Urothelium cell line (cell line): ENCODE measurements at regions not wholly inside any gene's neighbourhood (a gene's known extent, or its start where the extent isn't known, plus 50 kb on each side); places are given as distances from the start of the nearest gene placed in this dataset.
"Not testable (repeated sequence)": the region's sequence is repeated elsewhere in the genome, so short reads cannot be mapped to it uniquely, and the experiment has no call there.

ENCODE experiments used
- DNase-seq: peaks from one replicate; pipeline ENCODE4 v3.0.0; 2011; ENCODE audit warnings: low spot score, mixed read lengths
- FAIRE-seq: peaks from 2 replicates; lab custom pipeline; 2011; peaks lifted over from hg19 to GRCh38; lab: Jason Lieb, UNC

GRCh38 chr11:127803755-127804154 lies 783.6 kb downstream of the ETS1 start:
- DNase-seq (no peak), FAIRE-seq (no peak)

GRCh38 chr11:127800989-127801688 lies 786.2 kb downstream of the ETS1 start:
- DNase-seq (no peak), FAIRE-seq (no peak)

DNA sequence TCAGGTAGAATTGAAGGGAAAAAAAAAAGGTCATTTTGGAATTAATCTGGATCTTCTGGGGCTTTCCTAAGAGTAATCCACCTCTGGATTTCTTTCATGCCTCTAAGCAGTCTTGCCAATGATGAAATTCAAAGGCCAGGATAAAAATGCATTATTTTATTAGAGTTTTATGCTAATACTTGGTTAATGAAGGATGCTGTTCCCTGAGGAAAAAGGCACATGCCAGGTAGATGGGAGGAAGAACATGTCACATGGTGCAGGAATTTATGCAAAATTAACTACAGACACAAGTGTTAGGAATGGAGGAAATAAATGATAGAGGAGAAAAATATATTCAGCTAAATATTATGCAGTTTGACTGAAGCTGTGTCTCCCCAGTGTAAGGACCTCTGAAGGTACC lies 792.0 kb downstream of the ETS1 start:
- DNase-seq, result no peak
- FAIRE-seq, result no peak

GRCh38 chr11:127791844-127792243 lies 791.3 kb upstream of the KIRREL3 start:
- DNase-seq (no peak), FAIRE-seq (no peak)

GRCh38 chr11:127790592-127790991 lies 790.0 kb upstream of the KIRREL3 start:
- no peak for DNase-seq
- no peak for FAIRE-seq

DNA sequence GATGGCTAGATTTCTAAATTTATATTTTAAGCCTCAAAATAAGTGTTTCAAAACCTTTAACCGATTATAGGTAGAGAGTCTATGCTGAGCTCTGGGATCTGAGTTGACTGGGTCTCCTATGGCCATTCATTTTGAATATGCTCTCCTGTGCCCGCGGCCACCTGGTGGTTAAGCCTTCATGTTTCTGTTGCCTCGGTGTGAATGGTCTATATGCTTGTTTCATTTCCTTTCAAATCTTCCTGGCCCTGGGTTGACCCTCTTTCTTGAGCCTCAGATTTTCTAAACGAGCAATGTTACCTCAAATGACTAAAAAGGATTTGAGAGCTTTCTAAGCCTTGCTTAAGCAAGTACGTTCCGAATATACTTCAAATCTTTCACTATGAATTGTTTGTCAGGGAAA lies 789.4 kb upstream of the KIRREL3 start:
- FAIRE-seq (no peak), DNase-seq (peak; percentile 25)

GRCh38 chr11:127772938-127773337 lies 772.4 kb upstream of the KIRREL3 start:
- FAIRE-seq, DNase-seq: not testable (repeated sequence)

DNA sequence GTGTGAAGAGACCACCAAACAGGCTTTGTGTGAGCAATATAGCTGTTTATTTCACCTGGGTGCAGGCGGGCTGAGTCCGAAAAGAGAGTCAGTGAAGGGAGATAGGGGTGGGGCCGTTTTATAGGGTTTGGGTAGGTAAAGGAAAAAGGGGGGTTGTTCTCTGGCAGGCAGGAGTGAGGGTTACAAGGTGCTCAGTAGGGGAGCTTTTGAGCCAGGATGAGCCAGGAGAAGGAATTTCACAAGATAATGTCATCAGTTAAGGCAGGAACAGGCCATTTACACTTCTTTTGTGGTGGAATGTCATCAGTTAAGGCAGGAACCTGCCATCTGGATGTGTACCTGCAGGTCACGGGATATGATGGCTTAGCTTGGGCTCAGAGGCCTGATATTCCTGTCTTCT lies 768.4 kb upstream of the KIRREL3 start:
- DNase-seq, FAIRE-seq: not testable (repeated sequence)

- no peak for FAIRE-seq
- no peak for DNase-seq
These were observed 766.2 kb upstream of the KIRREL3 start for GRCh38 chr11:127766734-127767133.

- DNase-seq (no peak), FAIRE-seq (no peak)
These were observed 738.3 kb upstream of the KIRREL3 start for GRCh38 chr11:127738771-127739286.

DNA sequence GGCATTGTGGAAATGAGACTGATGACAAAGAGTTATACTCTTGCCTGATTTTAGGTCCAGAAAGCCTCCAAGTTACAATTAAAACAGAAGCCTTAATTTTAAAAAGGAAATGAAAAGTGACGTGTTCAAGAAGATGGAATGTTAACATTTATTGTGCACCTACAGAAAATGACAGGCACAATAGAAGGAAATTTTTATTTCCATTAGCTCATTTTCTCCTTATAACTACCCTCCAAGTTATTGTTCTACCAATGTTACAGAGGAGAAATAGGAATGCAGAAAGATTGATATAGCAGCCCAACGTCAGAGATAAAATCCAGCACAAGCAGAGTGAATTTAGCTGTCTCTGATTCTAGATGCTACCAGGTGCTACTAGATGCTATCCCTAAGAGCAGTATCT lies 736.9 kb upstream of the KIRREL3 start:
- no peak for DNase-seq
- no peak for FAIRE-seq

GRCh38 chr11:127733552-127733951 lies 733.0 kb upstream of the KIRREL3 start:
- FAIRE-seq (no peak), DNase-seq (no peak)

DNA sequence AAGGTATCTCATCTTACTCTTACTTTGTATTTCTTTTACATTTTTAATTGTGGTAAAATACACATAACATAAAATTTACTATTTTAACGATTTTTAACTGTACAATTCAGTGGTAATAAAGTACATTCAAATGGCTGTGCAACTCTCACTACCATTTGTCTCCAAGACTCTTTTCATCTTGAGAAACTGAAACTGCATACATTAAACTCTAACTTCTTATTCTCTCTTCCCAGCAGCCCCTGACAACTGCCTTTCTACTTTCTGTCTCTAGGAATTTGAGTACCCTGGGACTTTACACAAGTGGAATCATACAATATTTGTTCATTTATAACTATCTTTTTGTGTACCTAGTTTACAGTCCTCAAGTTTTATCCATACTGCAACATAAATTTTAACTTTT lies 725.8 kb upstream of the KIRREL3 start:
- DNase-seq (no peak), FAIRE-seq (no peak)

DNA sequence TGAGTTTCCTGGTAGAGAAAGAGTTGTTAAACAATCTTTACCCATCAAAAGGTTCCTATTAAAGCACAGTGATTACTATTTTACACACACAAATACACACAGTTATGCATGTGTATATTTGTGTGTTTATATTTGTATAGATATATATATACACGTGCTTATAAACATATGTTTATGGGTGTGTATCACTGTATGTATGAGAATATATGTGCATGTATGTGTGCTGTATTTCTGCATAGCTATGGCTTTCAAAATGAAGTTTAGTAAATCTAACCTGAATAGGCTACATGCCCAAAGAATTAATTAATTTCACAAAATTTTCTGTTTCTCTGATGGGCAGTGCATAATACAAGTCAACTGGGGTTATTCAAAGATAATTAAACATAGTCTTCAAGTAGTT lies 723.1 kb upstream of the KIRREL3 start:
- DNase-seq (no peak), FAIRE-seq (no peak)

DNA sequence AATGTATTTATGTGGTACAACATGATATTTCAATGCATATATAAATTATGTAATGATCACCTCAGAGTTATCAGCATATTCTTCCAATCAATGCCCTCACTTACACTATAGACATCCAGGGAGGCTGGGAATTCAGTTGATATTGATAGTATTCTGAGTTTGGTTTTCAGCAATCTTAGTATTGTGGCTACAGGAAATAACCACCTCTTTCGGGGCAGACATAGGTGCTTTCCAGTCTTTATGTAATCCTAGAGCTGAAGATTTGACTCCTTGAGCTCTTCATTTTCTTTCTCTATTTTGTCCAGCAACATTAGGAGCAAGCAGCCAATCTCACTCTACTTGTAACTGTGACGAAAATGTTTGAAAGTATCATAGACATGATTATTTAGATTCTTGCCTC lies 712.7 kb upstream of the KIRREL3 start:
- FAIRE-seq, result no peak
- no peak for DNase-seq

DNA sequence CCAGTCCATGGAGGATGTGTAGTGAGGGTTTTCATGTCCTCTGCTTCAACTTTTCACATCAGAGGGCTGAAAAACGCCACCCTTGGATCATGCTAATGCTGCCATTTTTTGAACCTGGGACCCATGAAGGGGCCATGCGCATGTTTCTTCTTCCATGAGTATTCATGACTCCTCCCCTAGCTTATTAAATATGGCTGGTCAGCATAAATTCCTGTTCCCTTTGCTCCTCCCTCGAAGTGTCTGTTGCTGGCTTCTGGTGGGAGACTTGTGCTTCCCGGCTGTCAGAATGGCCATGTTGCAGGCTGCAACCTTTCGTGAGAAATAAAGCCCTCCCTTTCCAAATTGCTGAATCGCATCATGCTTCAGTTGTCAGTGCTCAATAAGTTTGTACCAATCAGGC lies 711.2 kb upstream of the KIRREL3 start:
- no peak for FAIRE-seq
- DNase-seq, result no peak

- FAIRE-seq, result no peak
- no peak for DNase-seq
These were observed 710.3 kb upstream of the KIRREL3 start for GRCh38 chr11:127710831-127711230.

DNA sequence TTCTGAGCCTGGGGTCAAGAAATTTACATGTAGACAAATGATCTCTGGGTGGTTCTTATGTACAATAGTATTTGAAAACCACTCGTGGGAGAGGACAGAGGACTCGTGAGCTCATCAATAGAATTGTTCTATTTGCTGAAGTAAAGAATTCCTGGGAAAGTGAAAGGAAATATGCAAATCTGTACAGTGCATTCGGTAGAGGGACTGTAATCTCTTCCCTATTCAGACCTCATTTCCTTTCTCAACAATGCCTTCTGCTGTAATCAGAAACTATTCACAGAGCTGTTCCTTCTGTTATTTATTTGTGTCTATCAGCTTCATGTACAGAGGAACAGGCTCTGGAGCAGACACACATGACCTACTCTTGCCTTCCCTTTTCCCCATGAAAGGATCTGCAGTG lies 709.4 kb upstream of the KIRREL3 start:
- DNase-seq (no peak), FAIRE-seq (no peak)

- no peak for DNase-seq
- FAIRE-seq, result no peak
These were observed 693.1 kb upstream of the KIRREL3 start for GRCh38 chr11:127693686-127694085.

GRCh38 chr11:127683321-127683720 lies 682.8 kb upstream of the KIRREL3 start:
- DNase-seq (no peak), FAIRE-seq (no peak)

DNA sequence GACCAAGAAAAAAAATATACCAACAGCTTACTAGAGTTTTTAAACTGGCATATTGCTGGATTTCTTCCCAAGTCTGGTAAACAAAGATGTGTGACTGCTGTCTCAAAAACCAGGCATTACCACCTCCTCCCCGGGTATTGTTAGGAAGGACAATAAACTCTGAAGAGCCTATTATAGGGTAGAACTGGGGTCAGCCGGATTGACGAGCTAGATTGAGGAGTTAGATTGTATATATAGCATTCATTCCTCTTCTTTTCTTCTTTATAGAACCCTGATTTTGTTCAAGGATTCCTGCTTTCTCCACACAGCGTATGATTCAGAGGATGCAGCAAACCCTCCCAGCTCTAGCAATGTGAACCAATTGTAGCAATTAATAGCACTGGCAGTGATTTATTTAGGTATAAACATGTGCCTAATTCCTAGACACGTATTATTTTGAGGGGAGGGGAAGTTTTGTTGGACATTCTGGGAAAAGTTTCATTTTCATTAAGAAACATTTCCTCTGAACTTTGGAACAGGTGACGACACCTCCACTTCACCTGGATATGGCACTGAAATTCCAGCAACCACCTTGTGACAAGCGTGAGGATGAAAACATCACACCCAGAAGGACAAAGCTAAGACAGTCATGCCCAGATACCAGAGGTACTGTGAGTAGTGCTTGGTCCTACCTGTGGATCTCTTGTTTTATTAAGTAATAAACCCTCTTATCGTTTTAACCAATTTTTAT lies 679.4 kb upstream of the KIRREL3 start:
- no peak for FAIRE-seq

DNA sequence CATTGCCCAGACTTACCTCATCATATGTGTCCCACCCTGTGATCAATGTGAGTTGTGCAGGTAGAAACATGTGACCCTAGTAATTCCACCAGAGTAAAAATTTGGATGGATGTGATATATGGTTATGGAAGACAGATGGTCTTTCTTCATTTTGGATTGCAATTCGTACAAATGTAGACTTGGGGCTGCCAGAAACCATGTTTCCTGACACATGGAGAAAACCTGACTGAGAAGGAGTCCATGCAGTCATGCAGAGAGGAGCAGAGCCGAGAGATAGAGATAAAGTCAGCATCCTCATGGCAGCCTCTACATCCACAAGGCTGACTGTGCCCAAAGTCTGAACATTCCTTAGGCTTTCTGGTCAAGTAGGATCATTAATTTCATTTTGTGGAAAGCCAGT lies 678.1 kb upstream of the KIRREL3 start:
- DNase-seq, result no peak
- FAIRE-seq, result no peak

More for the DNA sequence above, 679.4 kb upstream of the KIRREL3 start:
- no peak for DNase-seq
